ENCODE measurements at regions not wholly inside any gene's neighbourhood (a gene's known extent, or its start where the extent isn't known, plus 50 kb on each side); places are given as distances from the start of the nearest gene placed in this dataset.

DNA sequence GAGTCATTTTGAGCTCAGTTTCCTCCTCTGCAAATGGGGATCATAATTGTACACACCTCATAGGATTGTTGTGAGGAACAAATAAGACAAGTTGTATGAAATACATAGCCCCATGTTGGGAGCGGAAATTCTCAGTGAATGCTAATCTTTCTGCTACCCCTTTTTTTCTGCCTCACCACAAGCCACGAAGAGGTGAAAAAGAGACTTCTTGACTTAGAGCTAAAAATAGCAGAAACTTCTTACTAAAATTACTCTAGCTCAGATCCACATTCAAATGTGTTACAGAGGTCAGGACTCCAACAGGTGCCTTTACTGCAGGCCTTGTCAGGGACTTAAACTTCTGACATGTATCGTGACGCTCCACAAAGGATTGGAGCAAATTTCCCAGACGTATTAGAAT is 128.5 kb downstream of the MIAT start:
- Histone ChIP-seq H3K4me1 (replicated peaks in 1 of 2) (no peaks in the 10 kb centered on the region), H3K9me3 (replicated peaks in 1 of 3) (no peaks in the 10 kb centered on the region), H3K27ac (no peak overlapping the region), H3K36me3 (replicated peaks in 1 of 2) (no peaks in the 10 kb centered on the region), H3K4me3 (no peak overlapping the region), H3K27me3 (no peaks in the 10 kb centered on the region)
- 83 to 92% (median 88%) methylated on average over 5 of the region's 5 CpGs for WGBS, 4 donors
- intact Hi-C loops (cut with DNase I): loop anchor here in 1 of 2 donors (10.0 kb wide), 1 partner anchor 59 kb away; no protein-coding TSS in a partner anchor
- no peak for DNase-seq
- no peak for TF ChIP-seq POLR2A (IDR thresholded peaks at IDR 0.05)
- TF ChIP-seq, protein P1, sequence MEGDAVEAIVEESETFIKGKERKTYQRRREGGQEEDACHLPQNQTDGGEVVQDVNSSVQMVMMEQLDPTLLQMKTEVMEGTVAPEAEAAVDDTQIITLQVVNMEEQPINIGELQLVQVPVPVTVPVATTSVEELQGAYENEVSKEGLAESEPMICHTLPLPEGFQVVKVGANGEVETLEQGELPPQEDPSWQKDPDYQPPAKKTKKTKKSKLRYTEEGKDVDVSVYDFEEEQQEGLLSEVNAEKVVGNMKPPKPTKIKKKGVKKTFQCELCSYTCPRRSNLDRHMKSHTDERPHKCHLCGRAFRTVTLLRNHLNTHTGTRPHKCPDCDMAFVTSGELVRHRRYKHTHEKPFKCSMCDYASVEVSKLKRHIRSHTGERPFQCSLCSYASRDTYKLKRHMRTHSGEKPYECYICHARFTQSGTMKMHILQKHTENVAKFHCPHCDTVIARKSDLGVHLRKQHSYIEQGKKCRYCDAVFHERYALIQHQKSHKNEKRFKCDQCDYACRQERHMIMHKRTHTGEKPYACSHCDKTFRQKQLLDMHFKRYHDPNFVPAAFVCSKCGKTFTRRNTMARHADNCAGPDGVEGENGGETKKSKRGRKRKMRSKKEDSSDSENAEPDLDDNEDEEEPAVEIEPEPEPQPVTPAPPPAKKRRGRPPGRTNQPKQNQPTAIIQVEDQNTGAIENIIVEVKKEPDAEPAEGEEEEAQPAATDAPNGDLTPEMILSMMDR (IDR thresholded peaks at IDR 0.05): no peak

- no peak overlapping the region for H3K4me3 ChIP-seq
- 84 to 96% (median 91%) methylated on average over 9 of the region's 9 CpGs for WGBS, 4 donors
Measured at GRCh38 chr22:26786398-26786797, 129.0 kb downstream of the MIAT start.

DNA sequence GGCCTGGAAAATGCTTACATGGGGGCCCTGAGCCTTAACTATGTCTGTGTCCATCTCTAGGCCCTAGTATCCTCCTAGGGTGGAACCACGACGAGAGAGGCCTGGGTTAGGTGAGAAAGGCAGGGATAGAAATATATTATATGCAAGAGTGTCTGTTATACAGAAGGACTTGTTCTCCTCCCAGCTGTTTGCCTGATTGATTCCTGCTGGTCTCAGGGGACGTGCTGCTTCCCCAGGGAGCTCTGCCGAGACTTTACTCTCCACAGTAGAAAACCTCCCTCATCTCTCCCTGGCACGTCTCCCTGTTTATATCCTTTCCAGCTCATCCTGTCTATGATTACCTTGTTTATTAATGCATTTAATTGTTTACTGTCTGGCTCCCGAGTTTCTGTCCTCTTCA is 132.6 kb downstream of the MIAT start:
- intact Hi-C loops (cut with DNase I): loop anchor here in 1 of 2 donors (10.0 kb wide), 1 partner anchor 55 kb away; no protein-coding TSS in a partner anchor
- no peak overlapping the region for H3K4me3 ChIP-seq

More at GRCh38 chr22:26786398-26786797, 129.0 kb downstream of the MIAT start:
- H3K36me3 ChIP-seq (replicated peaks in 1 of 2): no peaks in the 10 kb centered on the region
- no peaks in the 10 kb centered on the region for H3K4me1 ChIP-seq (replicated peaks in 1 of 2)
- no peak overlapping the region for H3K27ac ChIP-seq
- intact Hi-C loops (cut with DNase I): loop anchor here in 1 of 2 donors (10.0 kb wide), 1 partner anchor 58 kb away; no protein-coding TSS in a partner anchor
- no peak for DNase-seq
- H3K27me3 ChIP-seq: no peaks in the 10 kb centered on the region
- TF ChIP-seq, protein P1 (IDR thresholded peaks at IDR 0.05): no peak
- no peak for TF ChIP-seq POLR2A (IDR thresholded peaks at IDR 0.05)
- no peaks in the 10 kb centered on the region for H3K9me3 ChIP-seq (replicated peaks in 1 of 3)

DNA sequence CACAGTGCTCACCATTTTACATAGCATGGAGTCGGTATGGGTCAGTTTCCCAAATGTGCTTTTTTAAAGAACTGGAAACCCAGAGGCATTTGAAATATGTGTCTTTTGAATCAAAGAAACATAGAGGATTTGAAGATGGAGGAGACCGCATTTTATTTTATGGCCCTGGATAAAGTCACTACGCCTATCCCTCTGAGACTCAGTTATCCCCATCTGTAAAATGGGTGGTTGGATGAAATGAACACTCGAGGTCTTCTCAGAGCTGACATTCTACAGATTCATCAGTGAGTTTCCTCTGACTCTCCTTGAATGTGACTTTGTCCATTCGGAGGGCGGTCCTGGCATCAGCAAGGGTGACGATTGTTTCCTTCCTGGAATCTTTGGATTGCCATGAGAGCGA is 135.1 kb downstream of the MIAT start:
- no peaks in the 10 kb centered on the region for H3K9me3 ChIP-seq (replicated peaks in 1 of 3)
- intact Hi-C loops (cut with DNase I): no loop called here
- no peak overlapping the region for H3K27ac ChIP-seq
- no peaks in the 10 kb centered on the region for H3K4me1 ChIP-seq (replicated peaks in 1 of 2)
- TF ChIP-seq, protein P1 (IDR thresholded peaks at IDR 0.05): no peak
- TF ChIP-seq POLR2A (IDR thresholded peaks at IDR 0.05): no peak
- H3K4me3 ChIP-seq: no peak overlapping the region
- H3K36me3 ChIP-seq (replicated peaks in 1 of 2): no peaks in the 10 kb centered on the region
- WGBS, 4 donors: 92 to 98% (median 97%) methylated on average over 8 of the region's 8 CpGs
- no peaks in the 10 kb centered on the region for H3K27me3 ChIP-seq
- no peak for DNase-seq

More for the DNA sequence above, 132.6 kb downstream of the MIAT start:
- no peak for DNase-seq
- TF ChIP-seq POLR2A (IDR thresholded peaks at IDR 0.05): no peak
- TF ChIP-seq, protein P1 (IDR thresholded peaks at IDR 0.05): no peak
- no peaks in the 10 kb centered on the region for H3K36me3 ChIP-seq (replicated peaks in 1 of 2)
- no peak overlapping the region for H3K27ac ChIP-seq
- WGBS, 4 donors: 75 to 85% (median 81%) methylated on average over 6 of the region's 6 CpGs
- H3K9me3 ChIP-seq (replicated peaks in 1 of 3): no peaks in the 10 kb centered on the region
- no peaks in the 10 kb centered on the region for H3K27me3 ChIP-seq
- H3K4me1 ChIP-seq (replicated peaks in 1 of 2): no peaks in the 10 kb centered on the region

All from adrenal gland (tissue), 9 donors.